ENCODE measurements at regions not wholly inside any gene's neighbourhood (a gene's known extent, or its start where the extent isn't known, plus 50 kb on each side); places are given as distances from the start of the nearest gene placed in this dataset.

- no peak for TF ChIP-seq CTCF (IDR thresholded peaks at IDR 0.05)
- TF ChIP-seq EP300 (IDR thresholded peaks at IDR 0.05) = no peak
- TF ChIP-seq POLR2A (IDR thresholded peaks at IDR 0.05) = no peak
Measured at GRCh38 chrX:7500386-7500785, 342.6 kb upstream of the VCX start.
